GM23248 (cell line): ENCODE measurements at regions not wholly inside any gene's neighbourhood (a gene's known extent, or its start where the extent isn't known, plus 50 kb on each side); places are given as distances from the start of the nearest gene placed in this dataset.

Experiments used
- DNase-seq: peaks from one replicate; pipeline ENCODE4 v3.0.0-alpha.2; 2015
- H2AFZ ChIP-seq: fragments of 200-600 bp; sonication (generic); 2 replicates; pipeline ENCODE4 v1.6.1; 2016; ENCODE audit warnings: antibody characterized with exemption
- H3F3A ChIP-seq: fragments of 200-600 bp; sonication (generic); 2 replicates; pipeline ENCODE4 v1.6.1; 2016; ENCODE audit warnings: mild to moderate bottlenecking, antibody characterized with exemption, mixed run types; ENCODE audit not compliant: insufficient read depth
- H3K27ac ChIP-seq: fragments of 200-600 bp; sonication (generic); 2 replicates; pipeline ENCODE4 v1.5.1; 2016; ENCODE audit warnings: mild to moderate bottlenecking
- H3K27me3 ChIP-seq: fragments of 200-600 bp; sonication (generic); replicated peaks from 2 replicates; pipeline ENCODE4 v1.6.1; 2016; ENCODE audit warnings: mild to moderate bottlenecking; ENCODE audit not compliant: insufficient read depth
- H3K36me3 ChIP-seq: fragments of 200-600 bp; sonication (generic); 2 replicates; pipeline ENCODE4 v1.6.1; 2016; ENCODE audit warnings: low read depth, mild to moderate bottlenecking
- H3K4me1 ChIP-seq: fragments of 200-600 bp; sonication (generic); 2 replicates; pipeline ENCODE4 v1.6.1; 2016; ENCODE audit warnings: mild to moderate bottlenecking; ENCODE audit not compliant: insufficient read depth
- H3K4me2 ChIP-seq: fragments of 200-600 bp; sonication (generic); one replicate; pipeline ENCODE4 v1.6.1; 2016; ENCODE audit warnings: mild to moderate bottlenecking; ENCODE audit not compliant: unreplicated experiment
- H3K4me3 ChIP-seq: fragments of 200-600 bp; sonication (generic); 2 replicates; pipeline ENCODE4 v1.5.1; 2016; ENCODE audit warnings: mild to moderate bottlenecking
- H3K79me2 ChIP-seq: fragments of 200-600 bp; sonication (generic); 2 replicates; pipeline ENCODE4 v1.6.1; 2016; ENCODE audit warnings: mild to moderate bottlenecking; ENCODE audit not compliant: insufficient read depth
- H3K9ac ChIP-seq: fragments of 200-600 bp; sonication (generic); 2 replicates; pipeline ENCODE4 v1.6.1; 2016; ENCODE audit warnings: mild to moderate bottlenecking
- H3K9me2 ChIP-seq: fragments of 200-600 bp; sonication (generic); 2 replicates; pipeline ENCODE4 v1.6.1; 2016; ENCODE audit warnings: mixed run types, mild to moderate bottlenecking, moderate library complexity; ENCODE audit not compliant: insufficient read depth
- H3K9me3 ChIP-seq: fragments of 200-600 bp; sonication (generic); one replicate; pipeline ENCODE4 v1.6.1; 2017; ENCODE audit warnings: low read depth
- H4K20me1 ChIP-seq: fragments of 200-600 bp; sonication (generic); 2 replicates; pipeline ENCODE4 v1.6.0; 2016; ENCODE audit not compliant: insufficient read depth
- EZH2 ChIP-seq: fragments of 200-600 bp; sonication (generic); IDR thresholded peaks from 2 replicates; pipeline ENCODE4 v1.6.1; 2018; ENCODE audit warnings: antibody characterized with exemption, mild to moderate bottlenecking; ENCODE audit not compliant: insufficient read depth, poor library complexity, severe bottlenecking
- EZH2phosphoT487 ChIP-seq: fragments of 200-600 bp; sonication (generic); IDR thresholded peaks from 2 replicates; pipeline ENCODE4 v1.6.1; 2018; ENCODE audit warnings: antibody characterized with exemption, moderate library complexity, mild to moderate bottlenecking, low read depth; ENCODE audit not compliant: insufficient read depth
- WGBS, 2 experiments: methylation state at CpG; one replicate each; pipeline ENCODE4 v1.1.6; 2015 to 2017; ENCODE audit warnings: low lambda C conversion rate in 2 of 2, low coverage in 1 of 2; ENCODE audit errors: missing lambda C conversion rate in 2 of 2; 5-methylcytosine and 5-hydroxymethylcytosine counted together
- in situ Hi-C: fragments of 300-500 bp; cut with MboI; formaldehyde crosslinking; loops from 2 replicates; pipeline ENCODE4 v1.15.0; 2020

DNA sequence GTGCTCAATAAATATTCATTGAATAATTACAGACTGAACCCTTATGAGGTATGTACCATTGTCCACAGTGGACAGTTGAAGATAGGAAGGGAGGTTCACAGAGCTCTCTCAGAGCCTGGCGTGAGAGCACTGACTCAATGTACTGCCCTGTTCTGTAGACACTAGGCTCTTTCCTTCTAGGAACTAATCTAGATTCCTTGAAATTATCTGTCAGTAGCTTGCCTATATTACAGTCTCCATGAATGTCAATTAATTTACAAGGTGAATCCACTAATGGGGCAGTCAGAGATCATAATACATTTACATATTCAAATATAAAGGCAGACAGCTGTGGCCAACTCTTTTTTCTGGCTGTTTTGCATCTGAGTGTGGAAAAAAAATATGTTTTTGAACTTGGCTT lies 251.2 kb upstream of the SALL1 start:
- H4K20me1 ChIP-seq, result no peaks in the 10 kb centered on the region
- no peak for DNase-seq
- no peak for TF ChIP-seq EZH2phosphoT487
- TF ChIP-seq EZH2, result no peak
- no peak overlapping the region for H3K27ac ChIP-seq
- H3K4me3 ChIP-seq, result no peak overlapping the region
- in situ Hi-C loops, result no loop called here
- H3F3A ChIP-seq, result peaks cover 16% of the 10 kb centered on the region
- no peaks in the 10 kb centered on the region for H3K36me3 ChIP-seq
- H3K4me2 ChIP-seq, result no peak overlapping the region
- no peaks in the 10 kb centered on the region for H3K79me2 ChIP-seq
- no peaks in the 10 kb centered on the region for H3K27me3 ChIP-seq
- H2AFZ ChIP-seq, result no peak overlapping the region
- no peaks in the 10 kb centered on the region for H3K9me2 ChIP-seq
- H3K9me3 ChIP-seq, result no peaks in the 10 kb centered on the region
- H3K9ac ChIP-seq, result no peak overlapping the region
- WGBS, 2 experiments, result 95 to 100% methylated on average over 1 of the region's 1 CpG
- H3K4me1 ChIP-seq, result peaks cover 11% of the 10 kb centered on the region

DNA sequence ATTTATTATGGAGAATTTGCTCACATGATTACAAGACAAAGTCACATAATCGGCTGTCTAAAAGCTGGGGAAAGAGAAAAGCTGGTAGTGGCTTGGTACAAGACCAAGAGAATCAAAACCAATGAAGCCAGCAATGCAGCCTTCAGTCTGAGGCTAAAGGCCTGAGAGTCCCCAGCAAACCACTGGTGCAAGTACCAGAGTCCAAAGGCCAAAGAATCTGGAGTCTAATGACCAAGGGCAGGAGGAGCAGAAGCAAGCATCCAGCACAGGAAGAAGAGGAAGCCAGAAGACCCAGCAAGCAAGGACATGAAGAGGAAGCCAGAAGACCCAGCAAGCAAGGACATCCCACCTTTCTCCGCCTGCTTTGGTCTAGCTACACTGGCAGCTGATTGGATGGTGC lies 250.6 kb upstream of the SALL1 start:
- in situ Hi-C loops, result no loop called here
- 90 to 96% methylated on average over 2 of the region's 2 CpGs for WGBS, 2 experiments
- H2AFZ ChIP-seq, result no peak overlapping the region

GRCh38 chr16:51399908-51400670 lies 249.0 kb upstream of the SALL1 start:
- no peaks in the 10 kb centered on the region for H3K36me3 ChIP-seq
- in situ Hi-C loops, result no loop called here
- WGBS, 2 experiments, result 81 to 88% methylated on average over 5 of the region's 5 CpGs
- TF ChIP-seq EZH2phosphoT487 (no peak), EZH2 (no peak)
- DNase-seq, result no peak
- no peak overlapping the region for H3K9ac ChIP-seq
- H3K4me1 ChIP-seq, result peaks cover 11% of the 10 kb centered on the region
- no peak overlapping the region for H3K4me3 ChIP-seq
- H3K79me2 ChIP-seq, result no peaks in the 10 kb centered on the region
- H4K20me1 ChIP-seq, result no peaks in the 10 kb centered on the region
- H2AFZ ChIP-seq, result no peak overlapping the region
- H3K27me3 ChIP-seq, result no peaks in the 10 kb centered on the region
- H3F3A ChIP-seq, result peaks cover 16% of the 10 kb centered on the region
- no peaks in the 10 kb centered on the region for H3K9me3 ChIP-seq
- H3K27ac ChIP-seq, result no peak overlapping the region
- no peak overlapping the region for H3K4me2 ChIP-seq
- no peaks in the 10 kb centered on the region for H3K9me2 ChIP-seq

More for the DNA sequence above, 250.6 kb upstream of the SALL1 start:
- Histone ChIP-seq H3K4me1 (peaks cover 11% of the 10 kb centered on the region), H3K27ac (no peak overlapping the region), H3K36me3 (no peaks in the 10 kb centered on the region), H3F3A (peaks cover 16% of the 10 kb centered on the region), H4K20me1 (no peaks in the 10 kb centered on the region), H3K4me2 (no peak overlapping the region), H3K27me3 (no peaks in the 10 kb centered on the region), H3K9ac (no peak overlapping the region), H3K4me3 (no peak overlapping the region), H3K9me2 (no peaks in the 10 kb centered on the region), H3K9me3 (no peaks in the 10 kb centered on the region), H3K79me2 (no peaks in the 10 kb centered on the region)
- no peak for DNase-seq
- TF ChIP-seq EZH2phosphoT487, result no peak
- no peak for TF ChIP-seq EZH2

DNA sequence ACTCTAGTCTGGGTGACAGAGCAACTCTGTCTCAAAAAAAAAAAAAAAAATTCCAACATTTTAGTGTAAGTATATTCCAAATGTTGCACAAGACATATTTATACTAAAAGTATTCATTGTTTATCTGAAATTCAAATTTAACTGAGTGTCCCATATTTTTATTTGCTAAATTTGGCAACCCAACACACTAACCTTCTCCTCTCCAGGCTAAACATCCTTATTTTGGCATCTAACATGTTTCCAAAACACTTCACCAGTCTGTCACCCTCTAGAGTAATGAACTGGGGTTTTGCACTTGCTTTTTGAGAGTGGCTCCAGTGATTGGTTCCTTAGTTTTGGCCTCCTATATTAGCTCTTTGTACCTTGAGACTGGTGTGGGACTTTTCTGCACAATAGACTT lies 243.4 kb upstream of the SALL1 start:
- Histone ChIP-seq H4K20me1 (no peaks in the 10 kb centered on the region), H3K9me2 (no peaks in the 10 kb centered on the region), H3K9ac (no peak overlapping the region), H2AFZ (no peak overlapping the region), H3F3A (peaks cover 12% of the 10 kb centered on the region), H3K27ac (no peak overlapping the region), H3K36me3 (no peaks in the 10 kb centered on the region), H3K4me2 (no peak overlapping the region), H3K4me1 (peaks cover 19% of the 10 kb centered on the region), H3K4me3 (no peak overlapping the region), H3K9me3 (no peaks in the 10 kb centered on the region), H3K27me3 (no peaks in the 10 kb centered on the region), H3K79me2 (no peaks in the 10 kb centered on the region)
- in situ Hi-C loops, result no loop called here
- no peak for DNase-seq
- TF ChIP-seq EZH2 (no peak), EZH2phosphoT487 (no peak)
